ENCODE measurements at regions not wholly inside any gene's neighbourhood (a gene's known extent, or its start where the extent isn't known, plus 50 kb on each side); places are given as distances from the start of the nearest gene placed in this dataset.
"Not testable (repeated sequence)": the region's sequence is repeated elsewhere in the genome, so short reads cannot be mapped to it uniquely, and the experiment has no call there.

- TF ChIP-seq CTCF (conservative IDR thresholded peaks at IDR 0.05; ENCODE audit: low read depth, low read length); EZH2 (IDR thresholded peaks at IDR 0.05; ENCODE audit: borderline replicate concordance, low read depth, low read length, poor library complexity, severe bottlenecking): not testable (repeated sequence)
Measured at GRCh38 chr4:132457987-132458386, 691.1 kb upstream of the PCDH10 start.
